SK-N-SH (cell line): ENCODE measurements at regions not wholly inside any gene's neighbourhood (a gene's known extent, or its start where the extent isn't known, plus 50 kb on each side); places are given as distances from the start of the nearest gene placed in this dataset.

Experiments used
- CTCF ChIA-PET: fragments of 300-600, 350-600 bp; formaldehyde crosslinking; extraction: SDS; loops from one replicate; lab custom pipeline; 2021; lab: Yijun Ruan, JAX
- POLR2A ChIA-PET: fragments of 350-600 bp; sonication (Branson Sonifier 250); formaldehyde crosslinking; extraction: SDS; loops from one replicate; lab custom pipeline; 2020; ENCODE audit warnings: antibody characterized with exemption, inconsistent platforms; lab: Yijun Ruan, JAX
- DNase-seq: peaks from one replicate; pipeline ENCODE4 v3.0.0; 2012
- H2AFZ ChIP-seq: fragments of 200-600 bp; sonication (generic); 2 replicates; pipeline ENCODE4 v1.8.1; 2016; ENCODE audit warnings: antibody characterized with exemption, mild to moderate bottlenecking, low read depth
- H3F3A ChIP-seq: fragments of 200-600 bp; sonication (generic); replicated peaks from 2 replicates; pipeline ENCODE3; 2016; ENCODE audit warnings: antibody characterized with exemption, mild to moderate bottlenecking; ENCODE audit not compliant: insufficient read depth
- H3K27ac ChIP-seq, 2 experiments: fragments of 200-500 bp in 1 of 2; fragments of 200-600 bp in 1 of 2; sonication (Bioruptor generic) in 1 of 2; sonication (generic), shearing (Covaris generic) in 1 of 2; 2 replicates each; pipeline versions ENCODE4 v1.5.1 to v1.6.1; 2014 to 2016; ENCODE audit warnings: low read depth in 2 of 2, inconsistent platforms in 1 of 2, low read length in 1 of 2, mild to moderate bottlenecking in 1 of 2, mixed read lengths in 1 of 2
- H3K27me3 ChIP-seq: fragments of 200-600 bp; sonication (generic), shearing (Covaris generic); 2 replicates; pipeline ENCODE4 v1.6.1; 2016; ENCODE audit warnings: mixed run types; ENCODE audit not compliant: insufficient read depth
- H3K36me3 ChIP-seq, 2 experiments: fragments of 200-500 bp in 1 of 2; fragments of 200-600 bp in 1 of 2; sonication (Bioruptor generic) in 1 of 2; sonication (generic) in 1 of 2; replicated peaks in 1 of 2; 2 replicates each; pipeline versions ENCODE3 to v1.5.1; 2014 to 2016; ENCODE audit warnings: low read length in 1 of 2, mild to moderate bottlenecking in 1 of 2; ENCODE audit not compliant: insufficient read depth in 2 of 2, control insufficient read depth in 1 of 2
- H3K4me1 ChIP-seq, 2 experiments: fragments of 200-500 bp in 1 of 2; fragments of 200-600 bp in 1 of 2; sonication (Bioruptor generic) in 1 of 2; sonication (generic), shearing (Covaris generic) in 1 of 2; 2 replicates each; pipeline versions ENCODE4 v1.5.1 to v1.6.1; 2014 to 2016; ENCODE audit warnings: low read depth in 1 of 2, low read length in 1 of 2, mixed run types in 1 of 2; ENCODE audit not compliant: insufficient read depth in 2 of 2, control insufficient read depth in 1 of 2
- H3K4me2 ChIP-seq: fragments of 200-600 bp; sonication (generic), shearing (Covaris generic); 2 replicates; pipeline ENCODE4 v1.6.1; 2017; ENCODE audit warnings: mixed run types
- H3K4me3 ChIP-seq, 2 experiments: fragments of 200-500 bp in 1 of 2; fragments of 200-600 bp in 1 of 2; sonication (Bioruptor generic) in 1 of 2; sonication (generic), shearing (Covaris generic) in 1 of 2; 2 replicates each; pipeline versions ENCODE4 v1.5.1 to v1.8.1; 2014 to 2016; ENCODE audit warnings: low read depth in 2 of 2, inconsistent platforms in 1 of 2, low read length in 1 of 2, mild to moderate bottlenecking in 1 of 2, mixed read lengths in 1 of 2, moderate library complexity in 1 of 2
- H3K79me2 ChIP-seq: fragments of 200-600 bp; sonication (generic); 2 replicates; pipeline ENCODE4 v1.8.1; 2017; ENCODE audit warnings: mild to moderate bottlenecking; ENCODE audit not compliant: insufficient read depth
- H3K9ac ChIP-seq: fragments of 200-600 bp; sonication (generic); 2 replicates; pipeline ENCODE4 v1.6.1; 2017; ENCODE audit warnings: mixed run types
- H3K9me2 ChIP-seq: fragments of 200-600 bp; sonication (generic); 2 replicates; pipeline ENCODE4 v1.6.1; 2017; ENCODE audit warnings: mixed run types
- H3K9me3 ChIP-seq: fragments of 200-600 bp; sonication (generic); 2 replicates; pipeline ENCODE4 v1.6.1; 2017; ENCODE audit warnings: mixed run types, mild to moderate bottlenecking, moderate library complexity
- H4K20me1 ChIP-seq: fragments of 200-600 bp; sonication (generic); 2 replicates; pipeline ENCODE4 v1.6.1; 2017; ENCODE audit warnings: mild to moderate bottlenecking, mixed run types; ENCODE audit not compliant: insufficient read depth
- ELF1 ChIP-seq: IDR thresholded peaks from 2 replicates; pipeline ENCODE4 v1.4.0; 2012
- EP300 ChIP-seq, 2 experiments: IDR thresholded peaks; 2 replicates each; pipeline versions ENCODE4 v1.4.0 to v1.6.1; 2012; ENCODE audit warnings: borderline replicate concordance in 1 of 2, low read depth in 1 of 2, low read length in 1 of 2
- FOXM1 ChIP-seq: IDR thresholded peaks from 2 replicates; pipeline ENCODE4 v1.4.0; 2012; ENCODE audit warnings: low read depth, mild to moderate bottlenecking
- GABPA ChIP-seq: IDR thresholded peaks from 2 replicates; pipeline ENCODE4 v1.4.0; 2012; ENCODE audit warnings: low read depth, mild to moderate bottlenecking
- GATA2 ChIP-seq: sonication (generic); formaldehyde crosslinking; IDR thresholded peaks from 2 replicates; pipeline ENCODE4 v1.5.0; 2020; ENCODE audit warnings: mild to moderate bottlenecking, missing genetic modification reagents
- JUND ChIP-seq: IDR thresholded peaks from 2 replicates; pipeline ENCODE4 v1.4.0; 2012
- NFIC ChIP-seq: IDR thresholded peaks from 2 replicates; pipeline ENCODE4 v1.4.0; 2012; ENCODE audit warnings: borderline replicate concordance
- NRF1 ChIP-seq: IDR thresholded peaks from 2 replicates; pipeline ENCODE4 v1.6.1; 2012; ENCODE audit warnings: low read depth, mild to moderate bottlenecking, low read length
- POLR2AphosphoS5 ChIP-seq: IDR thresholded peaks from 2 replicates; pipeline ENCODE4 v1.6.1; 2012; ENCODE audit warnings: low read depth, low read length
- RAD21 ChIP-seq: IDR thresholded peaks from 2 replicates; pipeline ENCODE4 v1.6.1; 2012; ENCODE audit warnings: mild to moderate bottlenecking, low read length
- RCOR1 ChIP-seq: fragments of 150-350 bp; IDR thresholded peaks from 2 replicates; pipeline ENCODE4 v1.6.1; 2017; ENCODE audit warnings: antibody characterized with exemption, low read length
- SIN3A ChIP-seq: IDR thresholded peaks from 2 replicates; pipeline ENCODE4 v1.6.1; 2012; ENCODE audit warnings: low read depth, mild to moderate bottlenecking, low read length, moderate library complexity, borderline replicate concordance
- SMC3 ChIP-seq: IDR thresholded peaks from 2 replicates; pipeline ENCODE4 v1.6.1; 2012; ENCODE audit warnings: low read depth, low read length, improper control_type of control experiment
- TAF1 ChIP-seq: IDR thresholded peaks from 2 replicates; pipeline ENCODE4 v1.6.1; 2012; ENCODE audit warnings: low read depth, mild to moderate bottlenecking, low read length, moderate library complexity, borderline replicate concordance
- TEAD4 ChIP-seq: IDR thresholded peaks from 2 replicates; pipeline ENCODE4 v1.4.0; 2012; ENCODE audit warnings: mild to moderate bottlenecking, borderline replicate concordance; ENCODE audit not compliant: insufficient read depth
- USF1 ChIP-seq: IDR thresholded peaks from 2 replicates; pipeline ENCODE4 v1.4.0; 2012; ENCODE audit warnings: low read depth, borderline replicate concordance
- ZBTB33 ChIP-seq: IDR thresholded peaks from 2 replicates; pipeline ENCODE4 v1.4.0; 2012; ENCODE audit warnings: low read depth, borderline replicate concordance
- WGBS: methylation state at CpG from one replicate; pipeline ENCODE4 v1.1.6; 2017; ENCODE audit warnings: low lambda C conversion rate; 5-methylcytosine and 5-hydroxymethylcytosine counted together
- TF ChIP-seq, protein P1 (sequence below): fragments of 150-350 bp; IDR thresholded peaks from 2 replicates; pipeline ENCODE4 v1.6.1; 2017; ENCODE audit warnings: antibody characterized with exemption, low read length, low read depth, borderline replicate concordance

GRCh38 chr3:31444220-31445142, 88.2 kb upstream of the STT3B start:
- 39% methylated on average over 6 of the region's 6 CpGs for WGBS

DNA sequence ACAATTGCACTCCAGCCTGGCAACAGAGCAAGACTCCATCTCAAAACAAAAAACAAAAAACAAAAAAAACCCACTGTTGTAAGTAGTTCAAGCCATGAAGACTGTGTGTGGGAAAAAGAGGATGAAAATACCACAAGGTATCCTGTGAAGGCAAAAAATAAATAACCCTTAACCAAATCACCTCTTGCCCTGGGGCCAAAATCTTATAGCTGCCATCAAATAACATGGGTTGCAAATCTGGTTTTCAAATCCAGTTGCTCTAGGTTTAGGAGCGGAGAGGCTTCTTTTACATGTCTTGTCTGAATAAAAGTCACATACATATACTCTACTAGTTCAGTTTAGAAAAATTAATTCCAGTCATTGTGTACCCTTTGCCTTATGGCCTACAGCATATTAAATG, 87.0 kb upstream of the STT3B start:
- Histone ChIP-seq H3K9me3 (no peaks in the 10 kb centered on the region), H3K4me2 (no peak overlapping the region), H3K4me3 (no peak overlapping the region), H3K27ac (no peak overlapping the region), H3K79me2 (no peaks in the 10 kb centered on the region), H3F3A (no peaks in the 10 kb centered on the region), H2AFZ (no peak overlapping the region), H3K9me2 (no peaks in the 10 kb centered on the region), H3K9ac (no peak overlapping the region), H3K27me3 (no peaks in the 10 kb centered on the region), H3K4me1 (peaks cover 0 to 7% of the 10 kb centered on the region in 2 experiments; a peak in 1 of 4 replicates), H4K20me1 (no peaks in the 10 kb centered on the region), H3K36me3 (no peaks in the 10 kb centered on the region)
- POLR2A ChIA-PET, result no interaction called here
- no peak for DNase-seq
- CTCF ChIA-PET, result interaction anchor here (0.6 kb wide), 2 partner anchors 79 to 655 kb away, joined by 3 read pairs; no protein-coding TSS in a partner anchor
- WGBS, result 82% methylated on average over 1 of the region's 1 CpG
- no peak for TF ChIP-seq ELF1
- no peak for TF ChIP-seq TEAD4
- no peak for TF ChIP-seq FOXM1
- no peak for TF ChIP-seq RAD21
- no peak for TF ChIP-seq TAF1
- TF ChIP-seq SIN3A, result no peak
- TF ChIP-seq, protein P1, sequence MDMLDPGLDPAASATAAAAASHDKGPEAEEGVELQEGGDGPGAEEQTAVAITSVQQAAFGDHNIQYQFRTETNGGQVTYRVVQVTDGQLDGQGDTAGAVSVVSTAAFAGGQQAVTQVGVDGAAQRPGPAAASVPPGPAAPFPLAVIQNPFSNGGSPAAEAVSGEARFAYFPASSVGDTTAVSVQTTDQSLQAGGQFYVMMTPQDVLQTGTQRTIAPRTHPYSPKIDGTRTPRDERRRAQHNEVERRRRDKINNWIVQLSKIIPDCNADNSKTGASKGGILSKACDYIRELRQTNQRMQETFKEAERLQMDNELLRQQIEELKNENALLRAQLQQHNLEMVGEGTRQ, result no peak
- no peak for TF ChIP-seq ZBTB33
- TF ChIP-seq EP300 (IDR thresholded peaks at IDR 0.05; ENCODE audit: borderline replicate concordance in 1 of 2, low read depth in 1 of 2, low read length in 1 of 2), result no peak
- no peak for TF ChIP-seq NRF1
- no peak for TF ChIP-seq NFIC
- TF ChIP-seq SMC3, result no peak
- TF ChIP-seq POLR2AphosphoS5, result no peak

More at GRCh38 chr3:31444220-31445142, 88.2 kb upstream of the STT3B start:
- H3K4me2 ChIP-seq, result no peak overlapping the region
- no peaks in the 10 kb centered on the region for H3K9me3 ChIP-seq
- no peak for DNase-seq
- no peaks in the 10 kb centered on the region for H3K9me2 ChIP-seq
- no peaks in the 10 kb centered on the region for H3K36me3 ChIP-seq
- no peak overlapping the region for H3K4me3 ChIP-seq
- no peaks in the 10 kb centered on the region for H3F3A ChIP-seq
- ChIA-PET CTCF (interaction anchor here (1.0 to 1.2 kb wide), 2 partner anchors 262 to 510 kb away, joined by 3 read pairs; no protein-coding TSS in a partner anchor), POLR2A (no interaction called here)
- H3K27ac ChIP-seq, result no peak overlapping the region
- no peaks in the 10 kb centered on the region for H3K79me2 ChIP-seq
- H2AFZ ChIP-seq, result no peak overlapping the region
- H3K4me1 ChIP-seq, result peaks cover 0 to 7% of the 10 kb centered on the region in 2 experiments; a peak in 1 of 4 replicates
- H3K27me3 ChIP-seq, result no peaks in the 10 kb centered on the region
- H3K9ac ChIP-seq, result no peak overlapping the region
- no peaks in the 10 kb centered on the region for H4K20me1 ChIP-seq
- no peak for TF ChIP-seq JUND
- TF ChIP-seq ZBTB33, result no peak
- TF ChIP-seq GABPA, result no peak
- TF ChIP-seq SIN3A, result no peak
- TF ChIP-seq ELF1, result no peak
- no peak for TF ChIP-seq RCOR1
- no peak for TF ChIP-seq GATA2 (CRISPR knock-in tag)
- TF ChIP-seq USF1, result no peak
- TF ChIP-seq RAD21, result no peak
- TF ChIP-seq POLR2AphosphoS5, result no peak
